ENCODE measurements at regions not wholly inside any gene's neighbourhood (a gene's known extent, or its start where the extent isn't known, plus 50 kb on each side); places are given as distances from the start of the nearest gene placed in this dataset.

GRCh38 chr5:68960961-68961360, 132.9 kb upstream of the SLC30A5 start:
- Mint-ChIP-seq H3K27me3 (no peaks in the 10 kb centered on the region), H3K4me3 (no peak overlapping the region), H3K27ac (ENCODE audit: low read depth) (no peak overlapping the region), H3K36me3 (ENCODE audit: insufficient read depth) (no peaks in the 10 kb centered on the region), H3K9me3 (no peaks in the 10 kb centered on the region), H3K4me1 (no peaks in the 10 kb centered on the region)
- no peak for ATAC-seq (replicated peaks; ENCODE audit: extremely low read depth, poor library complexity, severe bottlenecking)
- DNase-seq (ENCODE audit: low spot score in 2 of 2) = no peak

- Mint-ChIP-seq H3K4me3 (no peak overlapping the region), H3K36me3 (ENCODE audit: insufficient read depth) (no peaks in the 10 kb centered on the region), H3K27me3 (no peaks in the 10 kb centered on the region), H3K27ac (ENCODE audit: low read depth) (no peak overlapping the region), H3K9me3 (no peaks in the 10 kb centered on the region), H3K4me1 (no peaks in the 10 kb centered on the region)
- DNase-seq (ENCODE audit: low spot score in 2 of 2) (no peak), ATAC-seq (replicated peaks; ENCODE audit: extremely low read depth, poor library complexity, severe bottlenecking) (no peak)
Measured at GRCh38 chr5:68961762-68962161, 132.1 kb upstream of the SLC30A5 start.

GRCh38 chr5:68962757-68963484, 130.9 kb upstream of the SLC30A5 start:
- no peak for ATAC-seq (replicated peaks; ENCODE audit: extremely low read depth, poor library complexity, severe bottlenecking)
- no peaks in the 10 kb centered on the region for H3K9me3 Mint-ChIP-seq
- H3K36me3 Mint-ChIP-seq (ENCODE audit: insufficient read depth) = no peaks in the 10 kb centered on the region
- no peak overlapping the region for H3K27ac Mint-ChIP-seq (ENCODE audit: low read depth)
- no peak overlapping the region for H3K4me3 Mint-ChIP-seq
- no peaks in the 10 kb centered on the region for H3K4me1 Mint-ChIP-seq
- no peak for DNase-seq (ENCODE audit: low spot score in 2 of 2)
- H3K27me3 Mint-ChIP-seq = no peaks in the 10 kb centered on the region

- H3K27ac Mint-ChIP-seq (ENCODE audit: low read depth) = no peak overlapping the region
- no peak overlapping the region for H3K4me3 Mint-ChIP-seq
- DNase-seq (ENCODE audit: low spot score in 2 of 2) (no peak), ATAC-seq (replicated peaks; ENCODE audit: extremely low read depth, poor library complexity, severe bottlenecking) (no peak)
- H3K4me1 Mint-ChIP-seq = no peaks in the 10 kb centered on the region
- no peaks in the 10 kb centered on the region for H3K36me3 Mint-ChIP-seq (ENCODE audit: insufficient read depth)
- no peaks in the 10 kb centered on the region for H3K9me3 Mint-ChIP-seq
- H3K27me3 Mint-ChIP-seq = no peaks in the 10 kb centered on the region
Measured at GRCh38 chr5:68964679-68965078, 129.1 kb upstream of the SLC30A5 start.

- ATAC-seq (replicated peaks; ENCODE audit: extremely low read depth, poor library complexity, severe bottlenecking) (no peak), DNase-seq (ENCODE audit: low spot score in 2 of 2) (no peak)
- Mint-ChIP-seq H3K4me3 (no peak overlapping the region), H3K4me1 (no peaks in the 10 kb centered on the region), H3K27ac (ENCODE audit: low read depth) (no peak overlapping the region), H3K36me3 (ENCODE audit: insufficient read depth) (no peaks in the 10 kb centered on the region), H3K27me3 (peaks cover 11% of the 10 kb centered on the region), H3K9me3 (no peaks in the 10 kb centered on the region)
Measured at GRCh38 chr5:68965926-68966325, 127.9 kb upstream of the SLC30A5 start.

- ATAC-seq (replicated peaks; ENCODE audit: extremely low read depth, poor library complexity, severe bottlenecking) = no peak
- H3K4me3 Mint-ChIP-seq = no peak overlapping the region
- H3K4me1 Mint-ChIP-seq = no peaks in the 10 kb centered on the region
- no peaks in the 10 kb centered on the region for H3K36me3 Mint-ChIP-seq (ENCODE audit: insufficient read depth)
- H3K9me3 Mint-ChIP-seq = no peaks in the 10 kb centered on the region
- H3K27ac Mint-ChIP-seq (ENCODE audit: low read depth) = no peak overlapping the region
- DNase-seq (ENCODE audit: low spot score in 2 of 2) = no peak
- peaks cover 18% of the 10 kb centered on the region for H3K27me3 Mint-ChIP-seq
Measured at GRCh38 chr5:68966596-68966995, 127.2 kb upstream of the SLC30A5 start.

- Mint-ChIP-seq H3K36me3 (ENCODE audit: insufficient read depth) (no peaks in the 10 kb centered on the region), H3K9me3 (no peaks in the 10 kb centered on the region), H3K27me3 (peaks cover 24% of the 10 kb centered on the region), H3K4me3 (no peak overlapping the region), H3K4me1 (no peaks in the 10 kb centered on the region), H3K27ac (ENCODE audit: low read depth) (no peak overlapping the region)
- DNase-seq (ENCODE audit: low spot score in 2 of 2) (no peak), ATAC-seq (replicated peaks; ENCODE audit: extremely low read depth, poor library complexity, severe bottlenecking) (no peak)
Measured at GRCh38 chr5:68968429-68968828, 125.4 kb upstream of the SLC30A5 start.

- no peak overlapping the region for H3K27ac Mint-ChIP-seq (ENCODE audit: low read depth)
- no peak overlapping the region for H3K4me3 Mint-ChIP-seq
- peaks cover 2% of the 10 kb centered on the region for H3K9me3 Mint-ChIP-seq
- H3K36me3 Mint-ChIP-seq (ENCODE audit: insufficient read depth) = no peaks in the 10 kb centered on the region
- no peak for DNase-seq (ENCODE audit: low spot score in 2 of 2)
- H3K4me1 Mint-ChIP-seq = no peaks in the 10 kb centered on the region
- ATAC-seq (replicated peaks; ENCODE audit: extremely low read depth, poor library complexity, severe bottlenecking) = no peak
- peaks cover 28% of the 10 kb centered on the region for H3K27me3 Mint-ChIP-seq
Measured at GRCh38 chr5:68970617-68971016, 123.2 kb upstream of the SLC30A5 start.

- Mint-ChIP-seq H3K4me1 (no peaks in the 10 kb centered on the region), H3K27ac (ENCODE audit: low read depth) (no peak overlapping the region), H3K36me3 (ENCODE audit: insufficient read depth) (no peaks in the 10 kb centered on the region), H3K27me3 (peaks cover 58% of the 10 kb centered on the region), H3K9me3 (peaks cover 13% of the 10 kb centered on the region), H3K4me3 (no peak overlapping the region)
- DNase-seq (ENCODE audit: low spot score in 2 of 2) = no peak
- no peak for ATAC-seq (replicated peaks; ENCODE audit: extremely low read depth, poor library complexity, severe bottlenecking)
Measured at GRCh38 chr5:68973696-68974095, 120.1 kb upstream of the SLC30A5 start.

GRCh38 chr5:68983043-68983442, 110.8 kb upstream of the SLC30A5 start:
- DNase-seq (ENCODE audit: low spot score in 2 of 2) = no peak
- Mint-ChIP-seq H3K36me3 (ENCODE audit: insufficient read depth) (no peaks in the 10 kb centered on the region), H3K9me3 (no peaks in the 10 kb centered on the region), H3K4me1 (no peaks in the 10 kb centered on the region), H3K4me3 (no peak overlapping the region), H3K27me3 (peaks cover 29% of the 10 kb centered on the region), H3K27ac (ENCODE audit: low read depth) (no peak overlapping the region)
- no peak for ATAC-seq (replicated peaks; ENCODE audit: extremely low read depth, poor library complexity, severe bottlenecking)

GRCh38 chr5:68983959-68984358, 109.9 kb upstream of the SLC30A5 start:
- no peaks in the 10 kb centered on the region for H3K36me3 Mint-ChIP-seq (ENCODE audit: insufficient read depth)
- H3K9me3 Mint-ChIP-seq = no peaks in the 10 kb centered on the region
- no peaks in the 10 kb centered on the region for H3K4me1 Mint-ChIP-seq
- ATAC-seq (replicated peaks; ENCODE audit: extremely low read depth, poor library complexity, severe bottlenecking) (no peak), DNase-seq (ENCODE audit: low spot score in 2 of 2) (no peak)
- no peak overlapping the region for H3K27ac Mint-ChIP-seq (ENCODE audit: low read depth)
- H3K27me3 Mint-ChIP-seq = peaks cover 20% of the 10 kb centered on the region
- no peak overlapping the region for H3K4me3 Mint-ChIP-seq

- Mint-ChIP-seq H3K27ac (ENCODE audit: low read depth) (no peak overlapping the region), H3K27me3 (peaks cover 10% of the 10 kb centered on the region), H3K36me3 (ENCODE audit: insufficient read depth) (no peaks in the 10 kb centered on the region), H3K4me1 (peaks cover 9% of the 10 kb centered on the region), H3K4me3 (no peak overlapping the region), H3K9me3 (no peaks in the 10 kb centered on the region)
- ATAC-seq (replicated peaks; ENCODE audit: extremely low read depth, poor library complexity, severe bottlenecking) (no peak), DNase-seq (ENCODE audit: low spot score in 2 of 2) (no peak)
Measured at GRCh38 chr5:68991279-68992084, 102.3 kb upstream of the SLC30A5 start.

GRCh38 chr5:68994645-68995044, 99.2 kb upstream of the SLC30A5 start:
- DNase-seq (ENCODE audit: low spot score in 2 of 2) = no peak
- Mint-ChIP-seq H3K4me3 (no peak overlapping the region), H3K4me1 (peaks cover 9% of the 10 kb centered on the region), H3K27me3 (peaks cover 16% of the 10 kb centered on the region), H3K9me3 (no peaks in the 10 kb centered on the region), H3K27ac (ENCODE audit: low read depth) (no peak overlapping the region), H3K36me3 (ENCODE audit: insufficient read depth) (no peaks in the 10 kb centered on the region)
- no peak for ATAC-seq (replicated peaks; ENCODE audit: extremely low read depth, poor library complexity, severe bottlenecking)
